RWPE2 (cell line): ENCODE measurements at regions not wholly inside any gene's neighbourhood (a gene's known extent, or its start where the extent isn't known, plus 50 kb on each side); places are given as distances from the start of the nearest gene placed in this dataset.
"Not testable (repeated sequence)": the region's sequence is repeated elsewhere in the genome, so short reads cannot be mapped to it uniquely, and the experiment has no call there.

ENCODE experiments used
- ATAC-seq: fragments of 200-7000 bp; cut with Tn5 transposase; 3 replicates; pipeline ENCODE4 v1.9.1; 2021; ENCODE audit warnings: low read depth
- DNase-seq: peaks from one replicate; pipeline ENCODE4 v3.0.0-alpha.2; 2020; ENCODE audit warnings: low spot score
- H3K27ac ChIP-seq: fragments of 450-650 bp; 2 replicates; pipeline ENCODE4 v1.5.1; 2017; ENCODE audit warnings: mild to moderate bottlenecking; ENCODE audit not compliant: poor library complexity, severe bottlenecking
- H3K27me3 ChIP-seq: fragments of 250-450 bp; sonication (Bioruptor Pico); 2 replicates; pipeline ENCODE4 v1.5.1; 2021; ENCODE audit warnings: mild to moderate bottlenecking, moderate library complexity; ENCODE audit not compliant: insufficient read depth, poor library complexity, severe bottlenecking
- H3K36me3 ChIP-seq: fragments of 250-450 bp; sonication (Bioruptor Pico); 2 replicates; pipeline ENCODE4 v1.5.1; 2020; ENCODE audit warnings: low read depth, mild to moderate bottlenecking, moderate library complexity
- H3K4me1 ChIP-seq: fragments of 250-450 bp; sonication (Bioruptor Pico); 2 replicates; pipeline ENCODE4 v1.5.1; 2021; ENCODE audit warnings: mild to moderate bottlenecking, moderate library complexity; ENCODE audit not compliant: insufficient read depth, poor library complexity, severe bottlenecking
- H3K4me3 ChIP-seq: fragments of 250-450 bp; sonication (Bioruptor Pico); 2 replicates; pipeline ENCODE4 v1.5.1; 2021; ENCODE audit warnings: mild to moderate bottlenecking, moderate library complexity; ENCODE audit not compliant: severe bottlenecking
- H3K9me3 ChIP-seq: fragments of 250-450 bp; sonication (Bioruptor Pico); 2 replicates; pipeline ENCODE4 v1.5.1; 2021; ENCODE audit warnings: mild to moderate bottlenecking, moderate library complexity; ENCODE audit not compliant: severe bottlenecking
- CTCF ChIP-seq: fragments of 450-650 bp; IDR thresholded peaks from one replicate; pipeline ENCODE4 v1.5.1; 2017; ENCODE audit warnings: mild to moderate bottlenecking, moderate library complexity; ENCODE audit not compliant: poor library complexity, severe bottlenecking

- H3K27ac ChIP-seq, result no peak overlapping the region
- no peak for ATAC-seq
- no peaks in the 10 kb centered on the region for H3K4me1 ChIP-seq
- no peak for DNase-seq
- TF ChIP-seq CTCF, result no peak
- H3K36me3 ChIP-seq, result no peaks in the 10 kb centered on the region
- no peak overlapping the region for H3K4me3 ChIP-seq
- H3K27me3 ChIP-seq, result no peaks in the 10 kb centered on the region
- H3K9me3 ChIP-seq, result peaks cover 3% of the 10 kb centered on the region
Measured at GRCh38 chr3:151591441-151591840, 130.6 kb upstream of the IGSF10 start.

GRCh38 chr3:151589311-151589710, 128.4 kb upstream of the IGSF10 start:
- DNase-seq (no peak), ATAC-seq (no peak)
- Histone ChIP-seq H3K27ac (no peak overlapping the region), H3K4me3 (no peak overlapping the region), H3K9me3 (peaks cover 3% of the 10 kb centered on the region), H3K36me3 (no peaks in the 10 kb centered on the region), H3K4me1 (no peaks in the 10 kb centered on the region), H3K27me3 (no peaks in the 10 kb centered on the region)
- TF ChIP-seq CTCF, result no peak

- not testable (repeated sequence) for ATAC-seq, H3K27me3 ChIP-seq, H3K9me3 ChIP-seq, H3K4me3 ChIP-seq, H3K36me3 ChIP-seq, H3K4me1 ChIP-seq, H3K27ac ChIP-seq, DNase-seq
Measured at GRCh38 chr3:151587659-151588058, 126.8 kb upstream of the IGSF10 start.

- DNase-seq (no peak), ATAC-seq (peak; percentile 66; the same call in 1 of the 3 replicates)
- H3K27ac ChIP-seq, result no peak overlapping the region
- no peak overlapping the region for H3K4me3 ChIP-seq
- H3K4me1 ChIP-seq, result no peaks in the 10 kb centered on the region
- H3K36me3 ChIP-seq, result no peaks in the 10 kb centered on the region
- TF ChIP-seq CTCF, result no peak
- H3K9me3 ChIP-seq, result peaks cover 3% of the 10 kb centered on the region
- H3K27me3 ChIP-seq, result no peaks in the 10 kb centered on the region
Measured at GRCh38 chr3:151584566-151584965, 123.7 kb upstream of the IGSF10 start.

- no peak overlapping the region for H3K27ac ChIP-seq
- DNase-seq (no peak), ATAC-seq (no peak)
- H3K36me3 ChIP-seq, result no peaks in the 10 kb centered on the region
- no peaks in the 10 kb centered on the region for H3K27me3 ChIP-seq
- no peak for TF ChIP-seq CTCF
- no peaks in the 10 kb centered on the region for H3K4me1 ChIP-seq
- no peaks in the 10 kb centered on the region for H3K9me3 ChIP-seq
- H3K4me3 ChIP-seq, result no peak overlapping the region
Measured at GRCh38 chr3:151581035-151581434, 120.2 kb upstream of the IGSF10 start.
